Left colon (tissue), 2 donors: ENCODE measurements at regions not wholly inside any gene's neighbourhood (a gene's known extent, or its start where the extent isn't known, plus 50 kb on each side); places are given as distances from the start of the nearest gene placed in this dataset.

Source experiments
- ATAC-seq: fragments of 200-7000 bp; cut with Tn5 transposase; one replicate; pipeline ENCODE4 v1.9.1; 2020; ENCODE audit warnings: mild to moderate bottlenecking, moderate library complexity
- DNase-seq, 2 donors: peaks; one replicate each; pipeline ENCODE4 v3.0.0-alpha.2; 2020
- intact Hi-C, 2 donors: fragments of 100-400 bp; cut with DNase I in 1 of 2; cut with micrococcal nuclease in 1 of 2; formaldehyde crosslinking; loops; one replicate each; pipeline versions ENCODE4 v1.11.2 to v1.14.0; 2022; cut with DNase I, micrococcal nuclease
- donor health status: DM: no; HTN: no; CAD: no.
- donor health status: DM: yes; HTN: yes; CAD: no.

DNA sequence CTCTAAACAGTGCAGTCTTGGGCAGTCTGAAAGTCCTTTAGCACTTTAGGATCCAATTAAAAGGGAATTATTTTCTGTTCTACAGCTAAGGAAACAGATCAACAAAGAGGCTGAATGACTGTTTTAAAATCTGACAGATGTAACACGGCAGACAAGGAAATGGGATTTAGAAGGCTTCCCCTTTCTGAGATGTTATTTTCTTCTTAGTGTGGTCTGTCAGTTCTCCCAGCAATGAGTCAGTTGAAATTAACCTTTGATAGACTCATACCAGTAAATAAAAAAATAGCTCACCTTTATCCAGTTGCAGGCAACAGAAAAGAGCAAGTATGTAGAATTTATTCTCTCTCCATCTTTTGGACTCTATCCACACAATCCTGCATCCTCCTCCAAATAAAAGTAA is 98.1 kb downstream of the NEDD1 start:
- intact Hi-C loops = no loop called here
- ATAC-seq (no peak), DNase-seq (no peak)

DNA sequence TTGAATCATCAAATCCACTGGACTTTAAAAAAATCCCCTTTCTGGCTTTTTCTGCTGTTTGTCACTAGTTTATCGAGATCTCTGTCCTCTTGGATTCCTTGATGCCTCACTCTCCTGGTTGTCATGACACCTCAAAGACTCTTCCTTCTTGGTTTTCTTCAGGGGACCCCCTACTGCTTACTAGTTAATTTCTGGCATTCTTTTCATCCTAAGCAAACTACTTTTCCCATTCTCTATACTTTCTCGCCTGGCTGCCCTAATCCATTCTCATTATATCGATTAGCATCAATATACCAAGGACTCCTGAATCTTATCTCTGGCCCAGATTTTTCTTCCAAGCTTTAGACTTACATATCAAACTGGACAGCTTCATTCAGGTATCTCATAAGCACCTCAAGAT is 98.6 kb downstream of the NEDD1 start:
- intact Hi-C loops = no loop called here
- DNase-seq (no peak), ATAC-seq (no peak)

DNA sequence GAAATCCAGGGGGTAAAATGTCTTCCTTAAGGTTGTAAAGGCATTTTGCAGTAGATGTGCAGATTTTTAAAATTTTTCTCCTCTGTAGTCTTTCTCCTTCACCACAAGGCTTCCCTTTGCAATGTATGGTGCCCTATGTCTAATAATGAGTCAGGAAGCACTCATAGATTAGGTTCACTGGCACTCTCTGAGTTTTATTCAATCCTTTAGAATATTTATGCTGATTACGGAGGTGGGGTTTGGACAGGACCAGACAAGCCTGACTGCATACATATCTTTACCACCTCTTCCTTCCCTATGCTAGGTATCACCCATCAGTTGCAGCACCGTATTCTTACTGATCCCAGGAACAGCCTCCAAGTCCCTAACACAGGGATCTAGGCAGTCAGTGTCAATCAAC is 99.5 kb downstream of the NEDD1 start:
- DNase-seq (no peak), ATAC-seq (no peak)
- intact Hi-C loops = no loop called here

DNA sequence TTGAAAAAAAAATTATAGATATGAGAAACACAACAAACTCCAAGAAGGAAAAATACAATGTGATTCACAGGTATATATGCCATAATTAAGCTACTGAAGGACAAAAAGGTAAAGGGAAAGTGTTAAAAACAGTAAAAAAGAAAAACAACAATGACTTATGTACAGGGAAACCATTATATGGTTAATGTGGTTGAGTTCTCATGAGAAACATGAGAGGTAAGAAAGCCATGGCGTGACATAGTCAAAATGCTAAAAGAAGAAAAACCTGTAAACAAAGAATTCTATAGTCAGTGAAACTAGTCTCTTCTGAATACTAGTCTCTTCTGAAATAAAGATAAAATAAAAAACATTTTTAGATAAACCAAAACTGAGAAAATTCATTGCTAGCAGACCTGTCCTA is 109.1 kb downstream of the NEDD1 start:
- ATAC-seq = no peak

DNA sequence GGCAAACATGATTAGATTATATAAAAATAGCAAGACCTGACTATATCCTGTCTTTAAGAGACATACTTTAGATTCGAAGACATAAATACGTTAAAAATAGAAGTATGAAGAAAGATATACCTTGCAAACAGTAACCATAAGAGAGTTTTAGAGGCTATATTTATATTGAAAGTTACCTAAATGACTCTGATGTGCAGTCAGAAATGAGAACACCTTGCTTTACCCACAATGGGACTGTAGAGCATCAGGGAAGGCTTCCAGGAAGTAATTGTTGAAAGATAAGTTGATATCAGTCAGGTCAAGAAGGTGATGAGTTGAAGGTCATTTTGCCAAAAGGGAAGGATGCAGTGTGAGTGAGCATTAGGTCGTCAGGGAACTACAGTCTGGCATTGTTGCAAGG is 110.2 kb downstream of the NEDD1 start:
- no peak for ATAC-seq
- intact Hi-C loops = no loop called here
- DNase-seq = no peak

More for the DNA sequence above, 109.1 kb downstream of the NEDD1 start:
- intact Hi-C loops = no loop called here
- DNase-seq = no peak

DNA sequence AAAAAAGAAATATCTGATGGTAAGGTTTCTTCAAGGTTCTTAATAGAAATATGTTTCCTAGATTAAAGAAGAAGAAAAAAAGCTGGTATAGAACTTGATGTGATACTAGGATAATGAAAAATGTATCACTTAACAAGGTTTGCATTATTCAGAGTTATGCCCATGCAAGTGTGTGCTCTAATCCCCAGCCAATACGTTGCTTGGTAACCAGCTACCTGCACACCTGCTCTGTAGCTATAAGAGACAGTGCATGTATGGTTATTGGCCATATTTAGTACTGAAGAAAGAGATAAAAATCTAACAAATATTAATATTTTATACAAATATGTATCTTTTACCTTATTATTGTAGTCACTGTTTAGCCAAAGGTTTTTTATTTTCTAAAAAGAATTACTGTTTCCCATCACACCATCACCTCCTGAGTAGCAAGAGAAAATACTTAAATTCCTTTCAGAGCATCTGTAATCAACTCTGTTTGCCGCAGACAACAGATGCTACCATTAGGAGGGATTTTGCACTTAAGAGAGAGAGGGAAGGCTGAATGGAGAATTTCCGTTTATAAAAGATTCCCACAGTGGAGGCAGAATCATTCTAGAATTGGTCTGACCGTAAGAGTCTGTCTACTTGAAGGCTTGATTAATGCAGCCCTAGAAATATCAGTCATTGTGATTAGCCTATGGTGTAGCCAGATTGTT is 115.6 kb downstream of the NEDD1 start:
- DNase-seq (no peak), ATAC-seq (no peak)

DNA sequence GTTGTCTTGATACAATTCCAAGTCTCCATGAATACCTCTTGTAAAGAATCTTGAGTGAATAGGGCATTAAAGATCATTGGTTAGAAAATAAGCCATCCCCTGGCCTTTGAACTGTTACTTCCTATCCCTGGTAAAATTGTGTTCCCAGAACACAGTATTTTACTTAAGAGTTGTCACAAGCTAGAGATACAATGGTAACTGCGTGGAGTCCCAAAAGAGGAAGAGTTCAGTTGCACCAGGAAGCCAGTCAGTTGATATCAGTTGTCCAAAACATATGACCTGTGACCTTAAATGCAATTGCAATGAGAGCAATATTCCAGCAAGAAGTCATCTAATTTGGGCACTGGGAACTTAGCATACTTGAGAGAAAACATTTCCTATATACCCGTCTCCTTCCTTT is 117.3 kb downstream of the NEDD1 start:
- no peak for DNase-seq
- intact Hi-C loops = no loop called here
- no peak for ATAC-seq

More for the DNA sequence above, 115.6 kb downstream of the NEDD1 start:
- intact Hi-C loops = no loop called here

DNA sequence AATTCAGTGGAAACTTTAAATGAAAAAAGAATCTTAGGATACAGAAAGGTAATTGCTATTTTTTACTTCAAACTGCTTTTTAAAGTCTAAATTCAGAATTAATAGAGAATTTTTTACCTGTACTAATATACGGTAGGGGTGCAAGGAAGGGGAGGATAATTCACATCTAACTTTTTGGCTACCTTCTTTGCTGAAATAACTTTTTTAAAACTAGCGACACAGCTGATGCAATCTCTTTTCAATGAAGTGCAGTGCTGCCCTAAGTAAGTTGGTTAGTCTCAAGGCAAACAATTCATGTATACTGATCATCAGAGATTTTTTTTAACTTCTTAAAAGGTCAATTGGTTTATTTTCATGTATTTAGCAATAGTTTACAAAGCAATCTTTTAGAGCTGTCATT is 119.8 kb downstream of the NEDD1 start:
- no peak for DNase-seq
- ATAC-seq = no peak
- intact Hi-C loops = no loop called here

DNA sequence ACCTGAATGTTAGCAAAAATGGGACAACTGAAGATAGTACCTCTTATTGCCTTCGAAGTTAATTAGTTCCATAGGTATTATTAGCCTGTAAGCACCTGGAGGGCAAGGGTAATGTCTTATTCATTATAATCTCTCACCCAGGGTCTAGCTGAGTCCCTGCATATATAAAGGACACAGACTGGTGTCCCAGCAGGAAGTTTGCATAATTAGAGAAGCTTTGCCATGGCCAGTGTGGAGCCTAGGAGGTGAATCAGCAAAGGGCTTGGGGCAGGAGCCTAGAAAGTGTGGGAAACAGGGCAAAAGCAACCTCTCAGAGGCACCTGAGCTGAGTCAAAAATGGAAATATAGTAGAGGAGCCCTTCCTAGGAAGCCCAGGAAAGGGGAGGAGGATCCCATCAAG is 120.4 kb downstream of the NEDD1 start:
- no peak for ATAC-seq
- intact Hi-C loops = no loop called here
- no peak for DNase-seq

DNA sequence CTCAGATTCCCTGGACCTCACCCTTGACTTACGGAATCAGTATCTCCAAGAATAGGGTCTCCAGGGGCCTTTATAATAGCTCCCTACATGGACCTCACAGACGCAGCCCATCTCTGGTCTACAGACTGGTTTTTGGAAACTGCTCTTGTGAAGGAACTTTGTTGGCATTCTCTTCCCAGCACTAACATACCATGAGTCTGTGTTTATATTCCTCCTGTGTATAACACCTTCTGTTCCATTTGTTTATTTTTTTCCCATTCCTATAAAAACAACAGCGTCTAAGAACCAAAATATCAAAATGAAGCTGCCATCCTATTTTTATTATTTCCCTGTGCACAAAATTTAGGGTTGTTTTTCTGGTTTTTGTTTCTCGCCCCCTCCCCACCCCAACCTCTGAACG is 131.1 kb downstream of the NEDD1 start:
- DNase-seq (no peak), ATAC-seq (no peak)

DNA sequence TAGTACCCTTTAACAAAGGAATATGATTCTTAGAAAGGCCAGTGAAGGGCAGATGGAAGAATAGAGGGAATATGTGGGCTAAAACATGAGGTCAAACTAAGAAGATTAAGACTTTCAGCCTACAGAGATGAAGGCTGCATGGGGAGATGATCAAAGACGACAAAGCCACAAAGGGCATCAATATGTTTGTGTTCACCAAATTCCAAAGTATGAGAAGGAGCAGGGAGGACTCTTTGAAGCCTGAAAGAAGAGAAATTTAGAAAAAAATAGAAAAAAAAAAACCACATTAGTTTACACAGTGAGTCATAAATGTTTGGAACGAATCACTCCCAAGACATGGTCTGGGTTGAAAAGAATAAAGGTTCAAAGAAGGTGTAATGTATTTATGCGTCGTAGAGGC is 131.8 kb downstream of the NEDD1 start:
- ATAC-seq (no peak), DNase-seq (no peak)
- intact Hi-C loops = no loop called here

More for the DNA sequence above, 131.1 kb downstream of the NEDD1 start:
- intact Hi-C loops = no loop called here

DNA sequence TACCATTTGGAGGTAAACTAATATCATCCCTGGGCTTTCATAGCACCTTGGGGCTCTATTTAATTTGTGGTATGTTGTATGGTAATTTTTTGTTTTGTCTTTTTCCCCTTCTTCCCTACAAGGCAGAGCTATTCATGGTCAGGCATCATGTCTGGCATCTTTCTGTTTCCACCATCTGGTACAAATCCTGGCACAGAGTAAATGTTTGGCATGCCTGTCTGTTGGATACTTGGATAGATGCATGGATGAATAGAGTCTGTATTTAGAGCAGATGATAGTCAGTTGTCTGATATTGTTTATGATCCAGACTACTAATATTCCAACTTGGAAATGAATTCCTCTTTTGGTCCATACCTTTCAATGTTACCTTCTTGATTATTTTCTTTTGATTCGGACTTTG is 139.8 kb downstream of the NEDD1 start:
- DNase-seq (no peak), ATAC-seq (no peak)
- intact Hi-C loops = no loop called here

DNA sequence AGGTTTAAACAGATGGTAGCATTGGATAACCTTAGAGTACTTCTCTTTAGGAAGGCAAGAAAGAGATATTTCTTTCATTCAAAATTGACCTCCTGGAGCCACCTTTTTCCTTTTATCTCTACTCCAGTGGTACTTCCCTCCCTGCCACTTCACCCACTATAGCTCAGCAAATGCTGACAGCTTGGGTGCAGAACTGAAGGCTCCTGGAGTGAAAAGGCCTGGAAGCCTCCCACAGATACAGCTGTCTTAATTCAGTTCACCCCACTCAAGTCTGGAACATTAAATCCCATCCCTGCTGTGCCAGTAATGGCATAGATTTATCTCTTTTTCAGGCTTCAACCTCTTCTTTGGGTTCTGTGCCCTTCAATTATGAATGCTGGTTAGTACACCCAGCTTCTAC is 140.3 kb downstream of the NEDD1 start:
- no peak for DNase-seq
- no peak for ATAC-seq
- intact Hi-C loops = no loop called here

DNA sequence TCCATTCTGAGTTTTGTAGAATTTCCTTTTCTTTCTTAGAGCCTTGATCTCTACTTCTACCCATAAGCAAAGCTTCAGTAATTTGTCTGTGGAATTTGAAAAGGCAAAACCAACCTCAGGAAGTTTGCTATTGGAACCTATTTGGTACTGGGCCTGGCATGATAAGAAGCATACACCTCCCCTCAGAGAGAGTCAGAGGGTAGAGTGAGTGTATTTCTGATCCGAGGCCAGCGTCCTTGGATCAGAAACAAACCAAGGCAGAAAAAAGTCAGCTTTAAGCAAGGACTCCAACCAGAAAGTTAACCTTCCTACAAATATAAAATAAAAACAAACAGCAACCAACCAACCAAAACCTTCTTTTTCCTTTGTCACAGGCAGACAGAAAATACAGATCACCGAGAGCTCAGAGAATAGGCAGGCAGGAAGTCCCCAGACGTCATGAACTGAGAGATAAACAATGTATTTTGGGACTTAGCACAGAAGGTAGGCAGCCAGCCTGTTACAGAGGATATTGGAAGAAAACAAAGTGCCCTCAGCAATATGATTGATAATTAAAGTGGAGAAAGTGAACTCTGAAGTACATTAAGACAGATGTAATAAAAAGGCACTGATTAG is 141.5 kb downstream of the NEDD1 start:
- ATAC-seq = no peak
- intact Hi-C loops = no loop called here
- DNase-seq = no peak

DNA sequence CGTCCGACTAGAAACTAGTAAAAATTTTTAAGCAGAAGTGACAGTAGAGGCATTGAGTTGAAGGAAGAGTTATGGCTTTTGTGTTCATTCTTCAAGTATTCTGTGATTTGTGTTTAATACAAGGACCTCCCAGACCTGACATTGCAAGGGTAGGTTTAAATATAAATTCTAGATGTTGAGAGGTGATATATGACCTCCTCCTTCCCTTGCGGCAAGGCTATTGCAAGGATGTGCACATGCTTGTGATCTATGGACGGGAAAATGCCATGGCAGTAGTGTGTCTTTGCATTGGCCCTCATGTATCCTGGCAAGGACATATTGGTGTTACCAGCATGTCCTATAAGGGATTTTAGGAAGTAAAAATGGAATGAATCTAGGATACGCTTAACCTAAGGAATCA is 143.5 kb downstream of the NEDD1 start:
- intact Hi-C loops = no loop called here
- ATAC-seq (no peak), DNase-seq (no peak)

DNA sequence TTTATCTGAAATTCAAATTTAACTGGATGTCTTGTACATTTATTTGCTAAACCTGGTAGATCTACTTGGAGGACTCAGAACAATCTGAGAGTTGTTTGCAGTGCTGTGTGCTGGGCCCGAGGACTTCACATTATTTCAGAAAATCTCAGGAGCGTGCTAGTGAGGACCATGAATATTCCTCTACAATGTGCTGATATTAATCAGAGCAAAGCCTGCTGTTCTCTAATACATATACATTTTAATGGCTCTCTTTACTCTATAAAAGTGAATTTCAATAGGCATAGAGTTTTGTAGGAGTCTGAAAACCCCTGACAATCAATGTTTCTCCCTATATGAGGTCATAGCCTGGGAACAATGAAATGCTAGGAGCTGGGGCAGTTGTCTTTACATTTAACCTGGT is 144.3 kb downstream of the NEDD1 start:
- intact Hi-C loops = no loop called here
- no peak for ATAC-seq
- no peak for DNase-seq

DNA sequence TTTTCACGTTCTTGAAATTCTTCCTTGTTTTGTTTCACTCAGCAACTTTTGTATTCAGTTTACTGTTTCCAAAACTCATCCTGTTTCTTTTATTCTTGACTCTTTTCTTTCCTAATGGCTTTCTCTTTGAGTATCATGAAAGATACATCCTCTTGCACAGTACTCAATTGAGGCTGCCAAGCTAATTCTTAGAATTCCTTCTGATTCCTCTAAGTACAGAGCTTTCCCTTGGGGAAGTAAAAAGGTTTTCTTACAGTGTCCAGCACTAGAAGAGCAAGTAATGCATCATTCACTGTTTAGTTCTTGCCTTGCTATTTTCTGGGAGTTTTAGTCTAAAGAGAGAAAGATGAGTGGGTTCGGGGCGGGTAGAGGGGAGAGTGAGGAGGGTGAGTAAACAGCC is 154.1 kb downstream of the NEDD1 start:
- DNase-seq (no peak), ATAC-seq (no peak)
- intact Hi-C loops = no loop called here

DNA sequence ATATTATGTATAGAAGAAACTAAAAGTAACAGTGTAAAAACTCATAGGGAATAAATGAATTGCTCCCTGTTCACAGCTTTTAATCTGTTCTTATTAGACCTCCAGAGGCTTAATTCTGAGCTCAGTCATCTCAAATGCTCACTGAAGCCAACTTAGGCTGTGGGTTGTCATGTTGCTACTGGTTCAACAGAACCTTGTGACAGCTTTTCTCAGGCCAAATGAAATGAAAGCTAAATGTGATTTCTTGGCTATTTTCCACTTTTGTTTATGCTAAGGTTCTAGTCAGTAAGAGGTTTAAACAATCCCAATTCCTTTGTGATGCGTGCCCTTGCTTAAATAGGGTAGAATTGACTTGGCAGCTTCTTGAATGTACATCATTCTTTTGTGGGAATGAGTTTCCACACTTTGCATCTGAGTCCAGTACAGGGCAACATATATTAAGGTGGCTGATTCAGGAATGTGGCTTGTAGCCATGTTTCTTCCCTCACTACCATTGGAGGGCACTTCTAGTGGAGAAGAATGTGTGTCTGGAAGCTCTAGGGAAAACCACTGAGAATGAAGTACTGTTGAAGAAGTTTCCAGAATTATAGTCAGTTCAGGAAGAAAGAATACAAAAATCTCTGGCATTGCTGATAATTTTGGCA is 156.4 kb downstream of the NEDD1 start:
- ATAC-seq = no peak
- intact Hi-C loops = no loop called here
- DNase-seq = no peak

DNA sequence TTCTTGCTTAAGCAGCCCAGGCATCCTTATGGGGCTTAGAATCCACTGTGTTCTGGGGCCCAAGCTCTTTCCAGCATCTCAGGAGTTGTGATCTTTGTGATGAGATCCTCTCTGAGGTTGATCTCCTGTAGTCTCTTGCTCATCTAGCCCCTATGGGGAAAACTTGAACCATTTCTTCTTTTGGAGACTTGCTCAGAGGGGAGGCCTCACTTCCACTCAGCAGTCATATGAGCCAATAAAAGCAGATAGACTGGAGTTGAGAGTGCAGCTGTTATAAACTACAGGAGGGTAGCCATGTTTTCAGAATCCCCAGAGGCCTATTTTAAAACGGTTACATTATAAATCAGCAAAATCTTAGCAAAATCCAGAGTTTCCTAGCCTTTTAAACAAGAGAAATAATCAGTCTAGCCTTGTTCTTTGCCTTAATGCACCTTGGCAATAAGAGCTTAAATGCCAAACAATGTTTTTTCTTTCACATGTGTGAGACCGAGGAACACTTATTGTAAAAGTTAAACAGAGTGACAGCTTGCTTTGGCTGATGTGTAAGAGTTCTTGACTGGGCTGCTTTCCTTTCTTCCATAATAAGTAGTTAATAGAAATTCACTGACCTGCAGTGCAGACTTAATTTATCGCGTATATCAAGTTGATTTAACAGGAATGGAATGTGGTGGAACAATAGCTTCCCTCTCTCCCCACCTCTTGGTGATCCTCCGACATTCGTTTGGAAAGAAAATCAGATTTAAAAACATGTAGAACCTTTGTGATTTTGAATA is 168.3 kb downstream of the NEDD1 start:
- DNase-seq (no peak), ATAC-seq (no peak)
- intact Hi-C loops = no loop called here
